Activated naive CD4-positive, alpha-beta T cell treated with anti-CD3 and anti-CD28 coated beads, Interleukin-2, amount 50 U/mL, for 24 hours (primary cell): ENCODE measurements at regions not wholly inside any gene's neighbourhood (a gene's known extent, or its start where the extent isn't known, plus 50 kb on each side); places are given as distances from the start of the nearest gene placed in this dataset.
A peak's percentile ranks its signal among the peaks of the same experiment; 100 is the strongest.

Experiments used
- H3K27ac Mint-ChIP-seq: one replicate; pipeline ENCODE4 v1.8.0; 2021; ENCODE audit warnings: mild to moderate bottlenecking, mixed read lengths
- H3K27me3 Mint-ChIP-seq: one replicate; pipeline ENCODE4 v1.8.0; 2021; ENCODE audit warnings: mixed read lengths
- H3K36me3 Mint-ChIP-seq: one replicate; pipeline ENCODE4 v1.8.0; 2021; ENCODE audit warnings: mixed read lengths
- H3K4me1 Mint-ChIP-seq: one replicate; pipeline ENCODE4 v1.8.0; 2021; ENCODE audit warnings: mixed read lengths
- H3K4me3 Mint-ChIP-seq: one replicate; pipeline ENCODE4 v1.8.0; 2021; ENCODE audit warnings: mild to moderate bottlenecking, mixed read lengths
- H3K9me3 Mint-ChIP-seq: one replicate; pipeline ENCODE4 v1.8.0; 2021; ENCODE audit warnings: mixed read lengths

DNA sequence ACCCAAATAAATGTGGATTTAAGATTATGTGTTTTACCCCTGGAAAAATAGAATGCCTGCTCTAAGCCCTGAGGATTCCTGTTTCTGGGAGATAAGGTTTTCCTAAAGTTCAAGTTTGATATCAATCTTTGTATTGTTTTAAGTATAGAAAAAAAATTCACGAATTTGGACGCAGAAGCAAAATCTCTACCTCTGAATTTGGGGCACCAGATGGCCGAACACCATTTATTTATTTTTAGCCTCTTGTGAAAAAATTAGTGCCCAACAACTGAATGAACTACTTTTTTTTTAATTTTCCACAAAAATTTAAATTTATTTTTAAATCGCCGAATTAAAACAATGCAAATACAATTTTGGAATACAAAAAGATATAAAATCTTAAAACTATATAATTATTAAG, 128.1 kb upstream of the SP4 start:
- no peaks in the 10 kb centered on the region for H3K36me3 Mint-ChIP-seq
- no peaks in the 10 kb centered on the region for H3K27me3 Mint-ChIP-seq

DNA sequence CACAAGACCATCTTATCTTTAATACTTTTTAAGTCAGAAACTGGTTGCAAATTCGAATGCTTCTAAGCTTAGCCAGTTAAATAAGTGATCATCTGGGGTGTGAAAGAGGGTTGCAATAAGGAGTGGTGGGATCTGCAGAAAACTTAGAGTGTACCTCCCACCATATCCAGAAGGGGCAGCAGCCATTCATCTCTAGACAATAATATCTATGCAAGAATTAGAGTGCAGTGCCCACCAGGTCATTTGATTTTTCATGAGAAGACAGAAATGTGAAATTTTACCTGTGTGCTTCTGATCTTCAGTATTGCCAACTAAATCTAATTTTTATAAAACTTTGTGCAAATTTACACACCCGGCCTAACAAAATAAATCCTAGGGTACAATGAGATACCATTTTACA, 127.2 kb upstream of the SP4 start:
- no peaks in the 10 kb centered on the region for H3K36me3 Mint-ChIP-seq
- no peaks in the 10 kb centered on the region for H3K27me3 Mint-ChIP-seq
- H3K9me3 Mint-ChIP-seq: no peaks in the 10 kb centered on the region

More for the DNA sequence above, 128.1 kb upstream of the SP4 start:
- H3K4me3 Mint-ChIP-seq: no peak overlapping the region
- H3K4me1 Mint-ChIP-seq: no peaks in the 10 kb centered on the region
- H3K27ac Mint-ChIP-seq: no peak overlapping the region
- no peaks in the 10 kb centered on the region for H3K9me3 Mint-ChIP-seq

DNA sequence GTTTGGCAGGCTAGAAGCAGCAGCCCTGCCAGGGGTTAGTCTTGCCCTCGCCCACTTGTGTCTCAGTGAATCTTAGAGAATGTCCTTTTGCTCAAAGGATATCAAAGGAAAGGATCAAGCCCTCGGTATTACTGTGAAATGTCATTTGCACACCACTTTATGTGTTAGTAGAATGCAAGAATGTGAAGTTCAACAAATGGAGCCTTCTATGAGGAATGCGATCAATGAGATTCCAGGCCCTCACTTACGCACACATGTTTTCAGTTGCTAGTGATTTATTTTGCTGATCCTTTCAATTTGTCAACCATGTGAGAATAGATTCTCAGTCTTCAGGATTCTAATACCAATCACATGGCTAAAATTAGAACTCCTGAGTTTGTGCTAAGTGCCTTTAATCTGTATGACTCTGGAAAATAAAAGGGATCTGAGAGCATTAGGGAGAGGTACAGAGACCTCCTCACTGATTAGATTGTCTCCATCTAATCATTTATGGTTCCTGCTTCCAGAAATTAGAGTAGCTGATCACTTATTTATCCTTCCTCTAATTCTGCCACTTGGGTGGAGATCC, 123.0 kb upstream of the SP4 start:
- Mint-ChIP-seq H3K4me1 (peaks cover 19% of the 10 kb centered on the region), H3K9me3 (peaks cover 6% of the 10 kb centered on the region), H3K27me3 (no peaks in the 10 kb centered on the region), H3K4me3 (no peak overlapping the region), H3K27ac (peak overlapping the region; percentile 83), H3K36me3 (peaks cover 4% of the 10 kb centered on the region)

More for the DNA sequence above, 127.2 kb upstream of the SP4 start:
- no peak overlapping the region for H3K27ac Mint-ChIP-seq
- peaks cover 6% of the 10 kb centered on the region for H3K4me1 Mint-ChIP-seq
- no peak overlapping the region for H3K4me3 Mint-ChIP-seq

- no peaks in the 10 kb centered on the region for H3K27me3 Mint-ChIP-seq
These were observed 122.2 kb upstream of the SP4 start for GRCh38 chr7:21305455-21306235.

DNA sequence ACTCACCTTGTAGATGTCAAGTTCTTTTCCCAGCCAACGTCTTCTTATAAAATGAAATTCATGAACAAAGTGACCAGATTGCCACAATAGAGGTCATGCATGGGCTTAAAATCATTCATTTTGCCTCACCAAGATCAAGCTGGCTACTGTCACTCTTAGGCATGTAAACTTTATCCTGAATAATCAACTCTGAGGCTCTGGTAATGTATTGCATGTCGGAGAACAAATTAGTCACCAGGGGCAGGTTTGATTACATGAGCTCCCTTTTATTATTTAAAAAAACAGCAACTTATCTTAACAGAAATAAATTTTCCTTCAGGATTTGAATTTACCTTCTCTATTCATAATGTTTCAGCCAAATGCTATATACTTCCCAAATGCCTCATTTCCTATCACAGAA, 112.9 kb upstream of the SP4 start:
- Mint-ChIP-seq H3K4me1 (peaks cover 7% of the 10 kb centered on the region), H3K36me3 (peaks cover 7% of the 10 kb centered on the region), H3K27ac (no peak overlapping the region), H3K9me3 (peaks cover 12% of the 10 kb centered on the region), H3K27me3 (peaks cover 1% of the 10 kb centered on the region), H3K4me3 (no peak overlapping the region)

More at GRCh38 chr7:21305455-21306235, 122.2 kb upstream of the SP4 start:
- peaks cover 4% of the 10 kb centered on the region for H3K36me3 Mint-ChIP-seq
- H3K9me3 Mint-ChIP-seq: peaks cover 6% of the 10 kb centered on the region
- no peak overlapping the region for H3K4me3 Mint-ChIP-seq
- H3K4me1 Mint-ChIP-seq: peaks cover 19% of the 10 kb centered on the region
- H3K27ac Mint-ChIP-seq: peak overlapping the region; percentile 83

DNA sequence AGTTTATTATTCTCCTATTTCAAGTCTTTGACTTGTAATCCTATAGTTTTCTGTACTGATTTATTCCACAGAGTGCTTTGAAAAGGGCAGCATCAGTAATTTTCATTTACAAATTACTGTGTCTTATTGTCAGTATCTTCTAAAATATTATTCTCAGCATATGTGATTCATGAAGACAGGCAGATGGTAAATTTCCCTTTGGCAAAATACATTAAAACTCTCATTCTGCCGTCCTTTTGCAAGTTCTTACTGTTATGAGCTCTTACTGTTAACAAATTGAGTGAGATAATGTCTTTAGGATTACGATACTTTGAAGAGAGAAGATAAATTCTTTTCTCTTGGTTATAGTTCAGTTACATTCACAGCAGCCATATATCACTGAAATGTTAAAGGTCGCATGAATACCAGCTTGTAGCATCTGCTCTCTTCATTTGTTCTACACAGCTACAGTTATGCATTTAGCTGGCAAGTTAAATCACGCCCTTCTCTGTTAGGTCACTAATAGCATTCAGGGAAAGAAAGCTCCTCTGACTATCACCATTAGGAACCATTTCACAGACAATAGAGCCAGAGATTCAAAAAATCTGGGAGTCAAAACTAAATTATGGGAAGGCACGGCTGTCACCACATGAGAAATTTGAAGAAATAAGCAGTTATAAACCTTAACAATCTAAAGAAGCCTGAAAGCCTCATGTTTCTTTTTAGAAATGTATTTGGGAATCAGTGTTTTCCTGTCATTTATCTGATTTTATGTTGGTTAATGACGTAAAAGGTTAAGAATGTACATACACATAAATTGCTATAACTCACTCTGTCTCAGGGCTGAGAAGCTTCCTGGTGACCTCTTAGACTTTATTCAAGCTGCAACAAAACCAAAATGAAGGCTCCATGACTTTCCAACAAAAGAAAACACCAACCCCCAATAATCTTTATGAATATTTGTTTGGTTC, 109.6 kb upstream of the SP4 start:
- Mint-ChIP-seq H3K36me3 (no peaks in the 10 kb centered on the region), H3K27me3 (no peaks in the 10 kb centered on the region), H3K4me1 (peaks cover 7% of the 10 kb centered on the region), H3K4me3 (no peak overlapping the region), H3K27ac (no peak overlapping the region), H3K9me3 (peaks cover under 1% of the 10 kb centered on the region)

- peaks cover 7% of the 10 kb centered on the region for H3K4me1 Mint-ChIP-seq
These were observed 109.0 kb upstream of the SP4 start for GRCh38 chr7:21318916-21319270.

DNA sequence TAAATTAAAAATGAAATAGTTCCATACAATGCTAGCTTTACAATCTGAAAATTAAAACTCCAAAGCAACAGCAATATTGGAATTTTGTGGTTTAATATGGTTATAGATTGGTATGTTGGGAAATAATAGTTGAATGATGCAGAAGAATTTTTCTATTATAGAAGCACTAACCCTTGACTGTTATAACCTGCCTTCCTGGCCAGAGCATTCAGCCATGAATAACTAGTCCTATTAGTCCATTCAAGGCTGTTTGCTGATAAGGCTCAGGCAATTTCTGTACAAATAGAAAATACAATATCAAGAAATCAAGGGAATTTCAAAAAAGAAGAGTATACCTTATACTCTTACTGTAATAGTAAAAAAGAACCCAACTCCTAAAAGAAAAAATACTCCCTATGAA, 101.6 kb upstream of the SP4 start:
- no peak overlapping the region for H3K27ac Mint-ChIP-seq

More at GRCh38 chr7:21318916-21319270, 109.0 kb upstream of the SP4 start:
- Mint-ChIP-seq H3K9me3 (no peaks in the 10 kb centered on the region), H3K27ac (no peak overlapping the region), H3K36me3 (no peaks in the 10 kb centered on the region), H3K4me3 (no peak overlapping the region), H3K27me3 (no peaks in the 10 kb centered on the region)

GRCh38 chr7:21326921-21327320, 101.0 kb upstream of the SP4 start:
- Mint-ChIP-seq H3K27me3 (no peaks in the 10 kb centered on the region), H3K4me1 (no peaks in the 10 kb centered on the region), H3K36me3 (no peaks in the 10 kb centered on the region), H3K9me3 (no peaks in the 10 kb centered on the region), H3K4me3 (no peak overlapping the region), H3K27ac (no peak overlapping the region)

More for the DNA sequence above, 101.6 kb upstream of the SP4 start:
- Mint-ChIP-seq H3K27me3 (no peaks in the 10 kb centered on the region), H3K4me3 (no peak overlapping the region), H3K36me3 (no peaks in the 10 kb centered on the region), H3K4me1 (no peaks in the 10 kb centered on the region), H3K9me3 (no peaks in the 10 kb centered on the region)

DNA sequence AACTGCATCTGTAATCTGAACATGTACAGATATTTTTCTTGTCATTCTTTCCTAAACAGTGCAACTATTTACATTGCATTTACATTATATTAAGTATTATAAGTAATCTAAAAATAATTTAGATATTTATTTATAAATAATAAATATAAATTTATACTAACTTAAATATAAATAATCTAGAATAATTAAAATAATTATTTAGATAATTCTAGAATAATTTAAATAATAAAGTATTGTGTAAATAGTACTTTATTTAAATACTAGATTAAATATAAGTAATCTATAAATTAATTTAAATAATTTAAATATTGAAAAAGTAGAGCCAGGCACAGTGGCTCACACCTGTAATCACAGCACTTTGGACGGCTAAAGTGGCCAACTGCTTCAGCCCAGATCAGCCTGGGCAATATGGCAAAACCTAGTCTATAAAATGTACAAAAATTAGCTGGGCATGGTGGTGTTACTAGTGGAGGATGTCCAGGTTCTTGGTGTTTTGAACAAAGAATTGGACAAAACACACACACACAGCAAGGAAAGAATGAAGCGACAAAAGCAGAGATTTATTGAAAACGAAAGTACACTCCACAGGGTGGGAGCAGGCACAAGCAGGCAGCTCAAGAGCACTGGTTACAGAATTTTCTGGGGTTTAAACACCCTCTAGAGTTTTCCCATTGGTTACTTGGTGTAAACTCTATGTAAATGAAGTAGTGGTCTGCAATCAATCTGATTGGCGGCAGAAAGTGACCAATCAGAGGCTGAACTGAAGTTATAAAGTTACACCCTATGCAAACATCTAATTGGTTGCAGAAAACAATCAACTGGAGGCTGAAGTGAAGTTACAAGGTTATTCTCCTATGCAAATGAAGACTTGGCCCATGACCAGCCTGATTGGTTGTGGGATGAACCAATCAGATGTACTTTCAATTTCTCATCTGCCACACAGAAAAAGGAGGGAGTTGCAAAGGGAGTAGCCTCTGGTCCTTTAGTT, 100.2 kb upstream of the SP4 start:
- H3K27me3 Mint-ChIP-seq: no peaks in the 10 kb centered on the region
- no peak overlapping the region for H3K27ac Mint-ChIP-seq
- no peaks in the 10 kb centered on the region for H3K36me3 Mint-ChIP-seq
- H3K9me3 Mint-ChIP-seq: no peaks in the 10 kb centered on the region
- H3K4me3 Mint-ChIP-seq: no peak overlapping the region
- no peaks in the 10 kb centered on the region for H3K4me1 Mint-ChIP-seq

GRCh38 chr7:21330462-21331178, 97.3 kb upstream of the SP4 start:
- no peaks in the 10 kb centered on the region for H3K36me3 Mint-ChIP-seq
- H3K9me3 Mint-ChIP-seq: no peaks in the 10 kb centered on the region
- no peaks in the 10 kb centered on the region for H3K4me1 Mint-ChIP-seq
- no peak overlapping the region for H3K27ac Mint-ChIP-seq
- no peaks in the 10 kb centered on the region for H3K27me3 Mint-ChIP-seq
- no peak overlapping the region for H3K4me3 Mint-ChIP-seq

DNA sequence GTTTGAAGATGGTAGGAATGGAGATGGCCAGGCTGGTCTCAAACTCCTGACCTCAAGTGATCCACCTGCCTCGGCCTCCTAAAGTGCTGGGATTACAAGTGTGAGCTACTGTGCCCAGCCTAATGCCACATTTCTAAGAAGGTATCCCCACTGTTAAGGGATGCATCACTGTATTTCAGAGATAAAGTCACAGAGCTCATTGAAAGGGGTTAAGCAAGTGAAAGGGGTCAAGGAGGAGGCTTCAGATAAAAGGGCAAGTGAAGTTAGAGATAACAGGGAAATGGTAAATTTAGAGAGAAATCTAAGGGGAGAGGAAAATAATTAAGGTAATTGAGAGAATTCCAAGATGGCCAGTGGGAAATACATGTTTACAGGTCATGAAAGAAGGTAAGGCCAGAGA, 93.0 kb upstream of the SP4 start:
- H3K27me3 Mint-ChIP-seq: no peaks in the 10 kb centered on the region
- H3K4me3 Mint-ChIP-seq: no peak overlapping the region
- no peaks in the 10 kb centered on the region for H3K9me3 Mint-ChIP-seq
- peak overlapping the region; percentile 38 for H3K27ac Mint-ChIP-seq
- peaks cover 18% of the 10 kb centered on the region for H3K4me1 Mint-ChIP-seq
- no peaks in the 10 kb centered on the region for H3K36me3 Mint-ChIP-seq

- Mint-ChIP-seq H3K4me1 (peaks cover 19% of the 10 kb centered on the region), H3K4me3 (no peak overlapping the region), H3K27me3 (no peaks in the 10 kb centered on the region), H3K27ac (no peak overlapping the region), H3K9me3 (no peaks in the 10 kb centered on the region), H3K36me3 (no peaks in the 10 kb centered on the region)
These were observed 91.1 kb upstream of the SP4 start for GRCh38 chr7:21336743-21337142.

- peak overlapping the region; percentile 80 for H3K27ac Mint-ChIP-seq
- peak overlapping the region; percentile 54 for H3K4me3 Mint-ChIP-seq
These were observed 89.1 kb upstream of the SP4 start for GRCh38 chr7:21338728-21339164.

More at GRCh38 chr7:21338728-21339164, 89.1 kb upstream of the SP4 start:
- Mint-ChIP-seq H3K4me1 (peaks cover 19% of the 10 kb centered on the region), H3K36me3 (no peaks in the 10 kb centered on the region), H3K9me3 (no peaks in the 10 kb centered on the region), H3K27me3 (no peaks in the 10 kb centered on the region)
